HG03460 (cell line): ENCODE measurements at regions not wholly inside any gene's neighbourhood (a gene's known extent, or its start where the extent isn't known, plus 50 kb on each side); places are given as distances from the start of the nearest gene placed in this dataset.
"Not testable (repeated sequence)": the region's sequence is repeated elsewhere in the genome, so short reads cannot be mapped to it uniquely, and the experiment has no call there.

Source experiments
- ATAC-seq: cut with Tn5 transposase; IDR thresholded peaks from one replicate; pipeline ENCODE4 v1.9.1; 2021; ENCODE audit not compliant: unreplicated experiment

GRCh38 chr1:82420584-82420983 is 619.9 kb downstream of the ADGRL2 start:
- ATAC-seq, result no peak

GRCh38 chr1:82411605-82412004 is 610.9 kb downstream of the ADGRL2 start:
- ATAC-seq, result no peak

GRCh38 chr1:82405333-82405732 is 604.6 kb downstream of the ADGRL2 start:
- no peak for ATAC-seq

GRCh38 chr1:82401116-82401515 is 600.4 kb downstream of the ADGRL2 start:
- ATAC-seq, result no peak

GRCh38 chr1:82400521-82400920 is 599.8 kb downstream of the ADGRL2 start:
- ATAC-seq, result no peak

- ATAC-seq, result no peak
These were observed 598.4 kb downstream of the ADGRL2 start for GRCh38 chr1:82399093-82399492.

- no peak for ATAC-seq
These were observed 597.6 kb downstream of the ADGRL2 start for GRCh38 chr1:82398357-82398756.

GRCh38 chr1:82395440-82395839 is 594.7 kb downstream of the ADGRL2 start:
- no peak for ATAC-seq

- no peak for ATAC-seq
These were observed 592.2 kb downstream of the ADGRL2 start for GRCh38 chr1:82392946-82393345.

- no peak for ATAC-seq
These were observed 591.8 kb downstream of the ADGRL2 start for GRCh38 chr1:82392513-82392912.

- no peak for ATAC-seq
These were observed 591.0 kb downstream of the ADGRL2 start for GRCh38 chr1:82391712-82392111.

- ATAC-seq, result no peak
These were observed 589.9 kb downstream of the ADGRL2 start for GRCh38 chr1:82390627-82391026.

- no peak for ATAC-seq
These were observed 587.9 kb downstream of the ADGRL2 start for GRCh38 chr1:82388679-82389078.

- ATAC-seq, result no peak
These were observed 586.3 kb downstream of the ADGRL2 start for GRCh38 chr1:82387012-82387366.

GRCh38 chr1:82386365-82387011 is 585.8 kb downstream of the ADGRL2 start:
- no peak for ATAC-seq

- ATAC-seq, result no peak
These were observed 584.0 kb downstream of the ADGRL2 start for GRCh38 chr1:82384776-82385175.

GRCh38 chr1:82377201-82377884 is 576.6 kb downstream of the ADGRL2 start:
- no peak for ATAC-seq

GRCh38 chr1:82373710-82374109 is 573.0 kb downstream of the ADGRL2 start:
- no peak for ATAC-seq

GRCh38 chr1:82371844-82372498 is 571.2 kb downstream of the ADGRL2 start:
- ATAC-seq, result no peak

- no peak for ATAC-seq
These were observed 566.7 kb downstream of the ADGRL2 start for GRCh38 chr1:82367456-82367855.

GRCh38 chr1:82366689-82367088 is 566.0 kb downstream of the ADGRL2 start:
- no peak for ATAC-seq

GRCh38 chr1:82359541-82359940 is 558.8 kb downstream of the ADGRL2 start:
- not testable (repeated sequence) for ATAC-seq
